ENCODE measurements at regions not wholly inside any gene's neighbourhood (a gene's known extent, or its start where the extent isn't known, plus 50 kb on each side); places are given as distances from the start of the nearest gene placed in this dataset.

DNA sequence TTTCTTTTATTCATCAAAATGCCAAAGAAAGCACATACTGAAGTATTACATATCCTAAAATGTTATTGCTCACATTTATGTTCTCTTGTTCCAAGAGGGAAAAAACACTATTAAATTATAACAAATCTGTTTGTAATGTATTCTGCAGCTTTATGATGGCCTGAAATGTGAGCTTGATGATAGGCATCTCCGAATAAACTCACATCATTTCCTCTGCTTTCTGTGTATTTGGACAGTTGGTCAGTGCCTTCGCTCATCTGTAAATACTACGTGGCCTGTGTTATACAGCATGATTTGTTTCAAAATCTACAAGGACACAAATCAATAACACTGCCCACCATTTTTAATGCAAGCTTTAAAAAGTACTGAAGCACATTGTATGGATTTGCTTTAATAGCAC is 672.8 kb upstream of the SYT4 start:
- TF ChIP-seq, protein P1, sequence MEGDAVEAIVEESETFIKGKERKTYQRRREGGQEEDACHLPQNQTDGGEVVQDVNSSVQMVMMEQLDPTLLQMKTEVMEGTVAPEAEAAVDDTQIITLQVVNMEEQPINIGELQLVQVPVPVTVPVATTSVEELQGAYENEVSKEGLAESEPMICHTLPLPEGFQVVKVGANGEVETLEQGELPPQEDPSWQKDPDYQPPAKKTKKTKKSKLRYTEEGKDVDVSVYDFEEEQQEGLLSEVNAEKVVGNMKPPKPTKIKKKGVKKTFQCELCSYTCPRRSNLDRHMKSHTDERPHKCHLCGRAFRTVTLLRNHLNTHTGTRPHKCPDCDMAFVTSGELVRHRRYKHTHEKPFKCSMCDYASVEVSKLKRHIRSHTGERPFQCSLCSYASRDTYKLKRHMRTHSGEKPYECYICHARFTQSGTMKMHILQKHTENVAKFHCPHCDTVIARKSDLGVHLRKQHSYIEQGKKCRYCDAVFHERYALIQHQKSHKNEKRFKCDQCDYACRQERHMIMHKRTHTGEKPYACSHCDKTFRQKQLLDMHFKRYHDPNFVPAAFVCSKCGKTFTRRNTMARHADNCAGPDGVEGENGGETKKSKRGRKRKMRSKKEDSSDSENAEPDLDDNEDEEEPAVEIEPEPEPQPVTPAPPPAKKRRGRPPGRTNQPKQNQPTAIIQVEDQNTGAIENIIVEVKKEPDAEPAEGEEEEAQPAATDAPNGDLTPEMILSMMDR (IDR thresholded peaks at IDR 0.05): no peak
- no peak for TF ChIP-seq EP300 (IDR thresholded peaks at IDR 0.05)

All from suprapubic skin (tissue), 3 donors.